ENCODE measurements at regions not wholly inside any gene's neighbourhood (a gene's known extent, or its start where the extent isn't known, plus 50 kb on each side); places are given as distances from the start of the nearest gene placed in this dataset.

- TF ChIP-seq POLR2A (IDR thresholded peaks at IDR 0.05; ENCODE audit: borderline replicate concordance, extremely low read depth, insufficient read depth, insufficient read length) (no peak), CTCF (IDR thresholded peaks at IDR 0.05 in 2 of 3, conservative IDR thresholded peaks at IDR 0.05 in 1 of 3; ENCODE audit: borderline replicate concordance in 1 of 3, insufficient read depth in 1 of 3, low read depth in 2 of 3, low read length in 2 of 3) (no peak), ZNF274 (IDR thresholded peaks at IDR 0.05; ENCODE audit: low read depth, low read length) (no peak), REST (IDR thresholded peaks at IDR 0.05; ENCODE audit: low read depth) (no peak)
Observed at GRCh38 chr14:38735005-38735404, 368.0 kb downstream of the SEC23A start.

Measured in HCT116 (cell line).